GM12878 (cell line): ENCODE measurements at regions not wholly inside any gene's neighbourhood (a gene's known extent, or its start where the extent isn't known, plus 50 kb on each side); places are given as distances from the start of the nearest gene placed in this dataset.

Experiments
- ATAC-seq: fragments of 200-7000 bp; cut with Tn5 transposase; 3 replicates; pipeline ENCODE4 v1.9.1; 2020; ENCODE audit warnings: mild to moderate bottlenecking, moderate library complexity
- BruUV-seq: library from RNA; stranded (reverse); fragments of 400-500 nt; replicated peaks from 2 replicates; lab custom pipeline; 2021; lab: Mats Ljungman, UMichigan
- CTCF ChIA-PET: fragments of 300-600 bp; sonication (Branson Sonifier 250); formaldehyde crosslinking; extraction: SDS; loops from one replicate; lab custom pipeline; 2021; ENCODE audit warnings: inconsistent platforms; lab: Yijun Ruan, JAX
- POLR2A ChIA-PET: fragments of 350-600 bp; formaldehyde crosslinking; extraction: SDS; loops from one replicate; lab custom pipeline; 2021; ENCODE audit warnings: inconsistent platforms; lab: Charles Lee
- RAD21 ChIA-PET: fragments of 300-600 bp; sonication (Branson Sonifier 250); formaldehyde crosslinking; loops from one replicate; lab custom pipeline; 2023; ENCODE audit warnings: antibody characterized with exemption; ENCODE audit not compliant: unreplicated experiment; lab: Charles Lee
- SMC1A ChIA-PET: fragments of 300-600 bp; sonication (Branson Sonifier 250); formaldehyde crosslinking; loops from one replicate; lab custom pipeline; 2023; ENCODE audit not compliant: unreplicated experiment, uncharacterized antibody; lab: Charles Lee
- DNase-seq: peaks from one replicate; pipeline ENCODE4 v3.0.0-alpha.2; 2011; ENCODE audit warnings: low read depth, low spot score
- FAIRE-seq: peaks from 3 replicates; lab custom pipeline; 2011; peaks lifted over from hg19 to GRCh38; lab: Jason Lieb, UNC
- H2AFZ ChIP-seq: 2 replicates; pipeline ENCODE4 v1.6.0; 2011; ENCODE audit warnings: low read depth, low read length, control low read depth; ENCODE audit not compliant: control insufficient read depth
- H3K27ac ChIP-seq: 2 replicates; pipeline ENCODE4 v1.5.1; 2011; ENCODE audit warnings: control low read depth; ENCODE audit not compliant: control insufficient read depth, insufficient read depth
- H3K27me3 ChIP-seq, 2 experiments: replicated peaks in 1 of 2; 2 replicates each; pipeline versions ENCODE4 v1.6.0 to v1.6.1; 2011; ENCODE audit warnings: low read length in 1 of 2; ENCODE audit not compliant: control insufficient read depth in 2 of 2, insufficient read depth in 2 of 2
- H3K36me3 ChIP-seq, 2 experiments: 2 replicates each; pipeline ENCODE4 v1.5.1; 2011; ENCODE audit warnings: low read length in 1 of 2; ENCODE audit not compliant: control insufficient read depth in 2 of 2, insufficient read depth in 2 of 2
- H3K4me1 ChIP-seq: 2 replicates; pipeline ENCODE4 v1.6.1; 2011; ENCODE audit warnings: mild to moderate bottlenecking, low read length, moderate library complexity, mixed read lengths; ENCODE audit not compliant: control insufficient read depth, insufficient read depth
- H3K4me2 ChIP-seq: 2 replicates; pipeline ENCODE4 v1.6.0; 2011; ENCODE audit warnings: control low read depth; ENCODE audit not compliant: control insufficient read depth, insufficient read depth
- H3K4me3 ChIP-seq: fragments of 200-600 bp; sonication (generic); 2 replicates; pipeline ENCODE4 v1.5.1; 2016
- H3K79me2 ChIP-seq: 2 replicates; pipeline ENCODE4 v1.6.0; 2011; ENCODE audit warnings: low read length; ENCODE audit not compliant: control insufficient read depth, insufficient read depth
- H3K9ac ChIP-seq: 2 replicates; pipeline ENCODE4 v1.8.0; 2011; ENCODE audit warnings: low read length, control low read depth, mixed read lengths; ENCODE audit not compliant: control insufficient read depth, insufficient read depth
- H3K9me3 ChIP-seq: replicated peaks from 3 replicates; pipeline ENCODE4 v1.5.1; 2011; ENCODE audit warnings: mild to moderate bottlenecking, low read length; ENCODE audit not compliant: control insufficient read depth, insufficient read depth
- H4K20me1 ChIP-seq: 2 replicates; pipeline ENCODE4 v1.6.0; 2011; ENCODE audit not compliant: control insufficient read depth, insufficient read depth
- EED ChIP-seq: sonication (generic); IDR thresholded peaks from 2 replicates; pipeline ENCODE4 v1.6.1; 2016; ENCODE audit warnings: antibody characterized with exemption, low read depth
- EP300 ChIP-seq, 2 experiments: fragments of 150-350 bp in 1 of 2; IDR thresholded peaks; 2 replicates each; pipeline ENCODE4 v1.6.1; 2011 to 2012; ENCODE audit warnings: low read depth in 2 of 2, low read length in 2 of 2, borderline replicate concordance in 1 of 2, improper control_type of control experiment in 1 of 2, inconsistent platforms in 1 of 2; ENCODE audit not compliant: control insufficient read depth in 1 of 2
- IKZF1 ChIP-seq: fragments of 450-650 bp; conservative IDR thresholded peaks from 2 replicates; pipeline ENCODE4 v1.6.1; 2017; ENCODE audit warnings: antibody characterized with exemption, mild to moderate bottlenecking
- JUNB ChIP-seq: IDR thresholded peaks from 2 replicates; pipeline ENCODE4 v1.6.1; 2016; ENCODE audit warnings: antibody characterized with exemption, mild to moderate bottlenecking
- JUND ChIP-seq: IDR thresholded peaks from 2 replicates; pipeline ENCODE4 v1.6.1; 2012; ENCODE audit warnings: low read depth, mild to moderate bottlenecking, low read length, improper control_type of control experiment, moderate library complexity
- NFYB ChIP-seq: IDR thresholded peaks from 2 replicates; pipeline ENCODE4 v1.6.1; 2011; ENCODE audit warnings: low read depth, mild to moderate bottlenecking, low read length, improper control_type of control experiment, moderate library complexity; ENCODE audit not compliant: insufficient read depth
- PAX5 ChIP-seq: IDR thresholded peaks from 2 replicates; pipeline ENCODE4 v1.6.1; 2011; ENCODE audit warnings: low read depth, low read length, borderline replicate concordance
- REST ChIP-seq: IDR thresholded peaks from 2 replicates; pipeline ENCODE4 v1.6.1; 2012; ENCODE audit warnings: mild to moderate bottlenecking, low read depth, low read length
- TCF12 ChIP-seq: IDR thresholded peaks from 2 replicates; pipeline ENCODE4 v1.6.1; 2011; ENCODE audit warnings: low read depth, mild to moderate bottlenecking, low read length
- USF1 ChIP-seq: IDR thresholded peaks from 2 replicates; pipeline ENCODE4 v1.6.1; 2011; ENCODE audit warnings: borderline replicate concordance, low read depth, mild to moderate bottlenecking, moderate library complexity, mixed read lengths, low read length; ENCODE audit not compliant: insufficient read depth; ENCODE audit errors: extremely low read length
- WRNIP1 ChIP-seq: IDR thresholded peaks from 2 replicates; pipeline ENCODE4 v1.6.1; 2011; ENCODE audit warnings: low read depth, low read length, improper control_type of control experiment, borderline replicate concordance
- WGBS: methylation state at CpG from one replicate; pipeline ENCODE4 v1.1.6; 2016; ENCODE audit warnings: low lambda C conversion rate; ENCODE audit not compliant: insufficient replicate concordance, insufficient coverage; ENCODE audit errors: missing lambda C conversion rate; 5-methylcytosine and 5-hydroxymethylcytosine counted together
- in situ Hi-C: fragments of 300-500 bp; cut with MboI; formaldehyde crosslinking; loops from 9 replicates; pipeline ENCODE4 v1.14.3; 2018; ENCODE audit warnings: mixed read lengths
- intact Hi-C: fragments of 100-400 bp; cut with micrococcal nuclease; formaldehyde crosslinking; loops from one replicate; pipeline ENCODE4 v1.14.2; 2022; ENCODE audit not compliant: unreplicated experiment
- TF ChIP-seq, protein P1 (sequence below): IDR thresholded peaks from 2 replicates; pipeline ENCODE4 v1.6.1; 2012; ENCODE audit warnings: low read depth, low read length, improper control_type of control experiment

GRCh38 chr6:145544041-145544440, 191.3 kb downstream of the EPM2A start:
- in situ Hi-C loops = no loop called here
- DNase-seq = no peak

GRCh38 chr6:145544514-145544913, 190.8 kb downstream of the EPM2A start:
- no peaks in the 10 kb centered on the region for H3K79me2 ChIP-seq
- no peak overlapping the region for H2AFZ ChIP-seq
- WGBS = 70% methylated on average over 2 of the region's 2 CpGs
- H3K36me3 ChIP-seq = no peaks in the 10 kb centered on the region
- no peak for ATAC-seq
- no peak for FAIRE-seq
- ChIA-PET SMC1A (no interaction called here), CTCF (no interaction called here), RAD21 (no interaction called here), POLR2A (no interaction called here)
- H3K4me3 ChIP-seq = no peak overlapping the region
- no peaks in the 10 kb centered on the region for H3K9me3 ChIP-seq
- DNase-seq = no peak
- no TSS peak for BruUV-seq
- no peak overlapping the region for H3K27ac ChIP-seq
- H3K4me1 ChIP-seq = no peaks in the 10 kb centered on the region
- no peak overlapping the region for H3K4me2 ChIP-seq
- H4K20me1 ChIP-seq = no peaks in the 10 kb centered on the region
- intact Hi-C loops = no loop called here
- no peaks in the 10 kb centered on the region for H3K27me3 ChIP-seq
- in situ Hi-C loops = no loop called here
- H3K9ac ChIP-seq = no peak overlapping the region
- TF ChIP-seq REST (no peak), JUNB (no peak), TCF12 (no peak), IKZF1 (no peak), USF1 (no peak)
- TF ChIP-seq, protein P1, sequence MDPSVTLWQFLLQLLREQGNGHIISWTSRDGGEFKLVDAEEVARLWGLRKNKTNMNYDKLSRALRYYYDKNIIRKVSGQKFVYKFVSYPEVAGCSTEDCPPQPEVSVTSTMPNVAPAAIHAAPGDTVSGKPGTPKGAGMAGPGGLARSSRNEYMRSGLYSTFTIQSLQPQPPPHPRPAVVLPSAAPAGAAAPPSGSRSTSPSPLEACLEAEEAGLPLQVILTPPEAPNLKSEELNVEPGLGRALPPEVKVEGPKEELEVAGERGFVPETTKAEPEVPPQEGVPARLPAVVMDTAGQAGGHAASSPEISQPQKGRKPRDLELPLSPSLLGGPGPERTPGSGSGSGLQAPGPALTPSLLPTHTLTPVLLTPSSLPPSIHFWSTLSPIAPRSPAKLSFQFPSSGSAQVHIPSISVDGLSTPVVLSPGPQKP = no peak

More at GRCh38 chr6:145544041-145544440, 191.3 kb downstream of the EPM2A start:
- Histone ChIP-seq H3K27ac (no peak overlapping the region), H3K4me3 (no peak overlapping the region), H3K4me1 (no peaks in the 10 kb centered on the region), H3K79me2 (no peaks in the 10 kb centered on the region), H3K36me3 (no peaks in the 10 kb centered on the region), H3K27me3 (no peaks in the 10 kb centered on the region), H3K4me2 (no peak overlapping the region), H2AFZ (no peak overlapping the region), H3K9me3 (no peaks in the 10 kb centered on the region), H4K20me1 (no peaks in the 10 kb centered on the region)
- intact Hi-C loops = no loop called here
- no peak for ATAC-seq
- RAD21 ChIA-PET = no interaction called here
- POLR2A ChIA-PET = no interaction called here
- SMC1A ChIA-PET = no interaction called here
- WGBS = 74% methylated on average over 1 of the region's 1 CpG
- BruUV-seq = no TSS peak
- no peak for FAIRE-seq
- CTCF ChIA-PET = no interaction called here
- TF ChIP-seq PAX5 = no peak
- TF ChIP-seq, protein P1 = no peak
- no peak for TF ChIP-seq NFYB
- TF ChIP-seq WRNIP1 = no peak
- no peak for TF ChIP-seq EED
- no peak for TF ChIP-seq JUND
- no peak for TF ChIP-seq EP300 (IDR thresholded peaks at IDR 0.05; ENCODE audit: borderline replicate concordance in 1 of 2, control insufficient read depth in 1 of 2, low read depth in 2 of 2, low read length in 2 of 2)
- TF ChIP-seq, all 136 proteins: peak for 0
- H3K9ac ChIP-seq = no peak overlapping the region
